ENCODE measurements at regions not wholly inside any gene's neighbourhood (a gene's known extent, or its start where the extent isn't known, plus 50 kb on each side); places are given as distances from the start of the nearest gene placed in this dataset.

GRCh38 chr17:72332367-72332766 is 211.5 kb downstream of the SOX9 start:
- TF ChIP-seq CTCF (IDR thresholded peaks at IDR 0.05; ENCODE audit: insufficient read depth in 1 of 2, low read depth in 1 of 2, low read length in 1 of 2, severe bottlenecking in 1 of 2, unreplicated experiment in 1 of 2) = no peak
- DNase-seq = no peak
- CTCF ChIA-PET = no interaction called here
- Histone ChIP-seq H3K36me3 (ENCODE audit: control insufficient read depth, insufficient read depth, low read length) (no peaks in the 10 kb centered on the region), H3K4me1 (no peaks in the 10 kb centered on the region), H3K4me3 (ENCODE audit: low read depth, low read length) (no peak overlapping the region), H3K9me3 (no peaks in the 10 kb centered on the region; the same call in 1 of the 2 replicates), H3K27me3 (replicated peaks; ENCODE audit: control insufficient read depth, insufficient read depth, low read length) (no peaks in the 10 kb centered on the region)
- intact Hi-C loops (cut with micrococcal nuclease; ENCODE audit: unreplicated experiment) = no loop called here
- POLR2A ChIA-PET = interaction anchor here (0.6 kb wide), 1 partner anchor 195 kb away, joined by 3 read pairs; no protein-coding TSS in a partner anchor
- no TSS peak for BruUV-seq (replicated peaks)
- Mint-ChIP-seq H3K27ac (ENCODE audit: unreplicated experiment) (no peak overlapping the region), H3K4me3 (ENCODE audit: unreplicated experiment) (no peak overlapping the region), H3K4me1 (ENCODE audit: low read depth, unreplicated experiment) (peaks cover 8% of the 10 kb centered on the region), H3K27me3 (ENCODE audit: insufficient read depth, unreplicated experiment) (no peaks in the 10 kb centered on the region), H3K9me3 (ENCODE audit: unreplicated experiment) (peaks cover 8% of the 10 kb centered on the region), H3K36me3 (ENCODE audit: insufficient read depth, unreplicated experiment) (no peaks in the 10 kb centered on the region)

GRCh38 chr17:72333570-72333969 is 212.8 kb downstream of the SOX9 start:
- no TSS peak for BruUV-seq (replicated peaks)
- Mint-ChIP-seq H3K36me3 (ENCODE audit: insufficient read depth, unreplicated experiment) (no peaks in the 10 kb centered on the region), H3K9me3 (ENCODE audit: unreplicated experiment) (peaks cover 8% of the 10 kb centered on the region), H3K4me3 (ENCODE audit: unreplicated experiment) (no peak overlapping the region), H3K4me1 (ENCODE audit: low read depth, unreplicated experiment) (peaks cover 14% of the 10 kb centered on the region), H3K27ac (ENCODE audit: unreplicated experiment) (no peak overlapping the region), H3K27me3 (ENCODE audit: insufficient read depth, unreplicated experiment) (no peaks in the 10 kb centered on the region)
- no peak overlapping the region for H3K4me3 ChIP-seq (ENCODE audit: low read depth, low read length)
- intact Hi-C loops (cut with micrococcal nuclease; ENCODE audit: unreplicated experiment) = no loop called here
- no peaks in the 10 kb centered on the region; the same call in 1 of the 2 replicates for H3K9me3 ChIP-seq
- peaks cover 10% of the 10 kb centered on the region for H3K4me1 ChIP-seq
- POLR2A ChIA-PET = no interaction called here
- no peak for TF ChIP-seq CTCF (IDR thresholded peaks at IDR 0.05; ENCODE audit: insufficient read depth in 1 of 2, low read depth in 1 of 2, low read length in 1 of 2, severe bottlenecking in 1 of 2, unreplicated experiment in 1 of 2)
- CTCF ChIA-PET = no interaction called here
- no peak for DNase-seq
- H3K27me3 ChIP-seq (replicated peaks; ENCODE audit: control insufficient read depth, insufficient read depth, low read length) = no peaks in the 10 kb centered on the region
- H3K36me3 ChIP-seq (ENCODE audit: control insufficient read depth, insufficient read depth, low read length) = no peaks in the 10 kb centered on the region

GRCh38 chr17:72334205-72334604 is 213.4 kb downstream of the SOX9 start:
- TF ChIP-seq CTCF (IDR thresholded peaks at IDR 0.05; ENCODE audit: insufficient read depth in 1 of 2, low read depth in 1 of 2, low read length in 1 of 2, severe bottlenecking in 1 of 2, unreplicated experiment in 1 of 2) = no peak

More at GRCh38 chr17:72334205-72334604, 213.4 kb downstream of the SOX9 start:
- ChIA-PET CTCF (no interaction called here), POLR2A (no interaction called here)
- BruUV-seq (replicated peaks) = no TSS peak
- Mint-ChIP-seq H3K4me3 (ENCODE audit: unreplicated experiment) (no peak overlapping the region), H3K27ac (ENCODE audit: unreplicated experiment) (no peak overlapping the region), H3K4me1 (ENCODE audit: low read depth, unreplicated experiment) (peaks cover 20% of the 10 kb centered on the region), H3K9me3 (ENCODE audit: unreplicated experiment) (peaks cover 8% of the 10 kb centered on the region), H3K27me3 (ENCODE audit: insufficient read depth, unreplicated experiment) (no peaks in the 10 kb centered on the region), H3K36me3 (ENCODE audit: insufficient read depth, unreplicated experiment) (no peaks in the 10 kb centered on the region)
- intact Hi-C loops (cut with micrococcal nuclease; ENCODE audit: unreplicated experiment) = no loop called here
- H3K9me3 ChIP-seq = no peaks in the 10 kb centered on the region; the same call in 1 of the 2 replicates
- no peaks in the 10 kb centered on the region for H3K27me3 ChIP-seq (replicated peaks; ENCODE audit: control insufficient read depth, insufficient read depth, low read length)
- no peak overlapping the region for H3K4me3 ChIP-seq (ENCODE audit: low read depth, low read length)
- no peak for DNase-seq
- peaks cover 15% of the 10 kb centered on the region for H3K4me1 ChIP-seq
- no peaks in the 10 kb centered on the region for H3K36me3 ChIP-seq (ENCODE audit: control insufficient read depth, insufficient read depth, low read length)

Data from Caco-2 (cell line).